LNCaP clone FGC (cell line): ENCODE measurements at regions not wholly inside any gene's neighbourhood (a gene's known extent, or its start where the extent isn't known, plus 50 kb on each side); places are given as distances from the start of the nearest gene placed in this dataset.

Experiments used
- DNase-seq: peaks from one replicate; pipeline ENCODE4 v3.0.0-alpha.2; 2011; ENCODE audit warnings: low read depth
- H3K4me3 ChIP-seq: 2 replicates; pipeline ENCODE4 v1.5.1; 2011; ENCODE audit warnings: mild to moderate bottlenecking, low read depth, low read length, control low read depth
- CTCF ChIP-seq: IDR thresholded peaks from 2 replicates; pipeline ENCODE4 v1.5.1; 2012; ENCODE audit warnings: mild to moderate bottlenecking; ENCODE audit not compliant: control insufficient read depth, insufficient read depth; ENCODE audit errors: extremely low read depth

- no peak for TF ChIP-seq CTCF
- H3K4me3 ChIP-seq: no peak overlapping the region
- no peak for DNase-seq
These were observed 559.8 kb downstream of the RPL10L start for GRCh38 chr14:46091819-46092218.

- no peak overlapping the region for H3K4me3 ChIP-seq
- no peak for TF ChIP-seq CTCF
- DNase-seq: no peak
These were observed 564.0 kb downstream of the RPL10L start for GRCh38 chr14:46087604-46088003.

- DNase-seq: no peak
- no peak for TF ChIP-seq CTCF
- H3K4me3 ChIP-seq: no peak overlapping the region
These were observed 577.5 kb downstream of the RPL10L start for GRCh38 chr14:46074061-46074460.

DNA sequence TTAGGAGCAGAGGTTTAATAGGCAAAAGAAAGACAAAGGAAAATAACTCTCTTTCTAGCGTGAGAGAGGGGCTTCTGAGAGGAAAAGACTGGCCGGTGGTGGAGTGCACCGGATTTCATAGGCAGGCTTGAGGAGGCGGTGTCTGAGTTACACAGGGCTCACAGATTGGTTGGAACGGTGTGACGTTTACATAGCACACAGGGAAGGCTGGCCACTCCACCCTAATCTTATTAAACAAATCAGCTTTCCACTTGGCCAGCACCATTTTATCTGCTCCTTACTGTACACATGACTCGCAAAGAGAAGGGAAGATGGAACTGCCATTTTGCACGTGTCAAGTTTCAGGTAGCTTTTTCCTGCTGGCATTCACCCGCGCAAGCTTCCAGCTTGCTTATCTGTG is 587.7 kb downstream of the RPL10L start:
- TF ChIP-seq CTCF: no peak
- H3K4me3 ChIP-seq: peak overlapping the region; percentile 24; the same call in 1 of the 2 replicates
- DNase-seq: peak; percentile 33

- H3K4me3 ChIP-seq: no peak overlapping the region
- TF ChIP-seq CTCF: no peak
- DNase-seq: no peak
These were observed 592.5 kb downstream of the RPL10L start for GRCh38 chr14:46058964-46059563.

GRCh38 chr14:46057799-46058198 is 593.8 kb downstream of the RPL10L start:
- TF ChIP-seq CTCF: no peak
- no peak for DNase-seq
- H3K4me3 ChIP-seq: no peak overlapping the region

DNA sequence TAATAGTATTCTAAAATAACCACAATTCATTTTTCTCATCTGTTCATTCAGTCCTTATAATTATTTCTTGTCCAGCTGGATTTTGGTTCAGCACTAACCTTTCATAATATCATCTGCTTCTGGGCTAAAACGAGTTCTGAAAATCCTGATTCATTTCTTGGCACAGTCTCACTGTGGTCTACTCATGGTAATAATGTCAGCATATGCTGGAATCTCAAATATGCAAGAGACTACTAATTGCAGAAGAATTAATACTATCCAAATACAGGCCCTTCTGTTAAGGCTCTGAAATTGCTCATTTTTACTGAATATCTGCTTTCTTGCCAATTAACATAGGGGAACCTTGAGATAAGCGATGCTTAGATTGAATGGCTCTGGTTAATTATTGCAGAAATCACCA is 597.1 kb downstream of the RPL10L start:
- no peak overlapping the region for H3K4me3 ChIP-seq
- TF ChIP-seq CTCF: no peak
- no peak for DNase-seq
